Activated CD4-positive, alpha-beta T cell treated with anti-CD3 and anti-CD28 coated beads, Interleukin-2, amount 10 ng/mL, durations not matched to agents 7 days and 5 days (primary cell): ENCODE measurements at regions not wholly inside any gene's neighbourhood (a gene's known extent, or its start where the extent isn't known, plus 50 kb on each side); places are given as distances from the start of the nearest gene placed in this dataset.

Source experiments
- CTCF ChIA-PET: fragments of 350-600 bp; sonication (Branson Sonifier 250); formaldehyde crosslinking; loops from one replicate; lab custom pipeline; 2021; ENCODE audit warnings: antibody characterized with exemption; lab: Charles Lee
- POLR2A ChIA-PET: fragments of 350-600 bp; sonication (Branson Sonifier 250); formaldehyde crosslinking; loops from one replicate; lab custom pipeline; 2021; ENCODE audit warnings: antibody characterized with exemption; lab: Charles Lee
- DNase-seq: peaks from one replicate; pipeline ENCODE4 v3.0.0-alpha.2; 2020
- H3K27ac Mint-ChIP-seq: one replicate; pipeline ENCODE4 v1.8.0; 2021; ENCODE audit warnings: mild to moderate bottlenecking, moderate library complexity, mixed read lengths
- H3K27me3 Mint-ChIP-seq: one replicate; pipeline ENCODE4 v1.8.0; 2021; ENCODE audit warnings: mixed read lengths
- H3K36me3 Mint-ChIP-seq: one replicate; pipeline ENCODE4 v1.8.0; 2021; ENCODE audit warnings: low read depth, mixed read lengths
- H3K4me1 Mint-ChIP-seq: one replicate; pipeline ENCODE4 v1.8.0; 2021; ENCODE audit warnings: mixed read lengths
- H3K4me3 Mint-ChIP-seq: one replicate; pipeline ENCODE4 v1.8.0; 2021; ENCODE audit warnings: mild to moderate bottlenecking, moderate library complexity, mixed read lengths
- H3K9me3 Mint-ChIP-seq: one replicate; pipeline ENCODE4 v1.8.0; 2021; ENCODE audit warnings: mixed read lengths

DNA sequence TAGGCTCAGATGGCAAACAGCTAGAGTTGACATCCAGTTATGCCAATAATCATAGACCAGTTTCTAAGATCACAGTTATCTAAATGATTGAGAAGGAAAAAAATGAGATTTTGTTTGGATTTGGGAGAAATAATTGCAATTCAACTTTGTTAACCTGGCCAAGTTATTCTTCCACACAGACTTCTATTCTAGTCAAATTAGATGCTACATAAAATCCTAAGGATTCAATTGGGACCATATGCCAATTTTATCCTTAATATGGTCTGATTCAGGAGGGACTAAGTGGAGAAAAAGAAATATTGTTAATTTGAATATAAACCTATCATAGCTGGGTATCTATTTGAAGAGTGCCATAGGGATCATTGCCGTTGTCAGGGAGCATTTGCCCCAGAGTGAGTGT lies 178.3 kb upstream of the SLC7A11 start:
- CTCF ChIA-PET = interaction anchor here (0.7 to 1.0 kb wide), 2 partner anchors 11 to 12 kb away, joined by 3 read pairs; no protein-coding TSS in a partner anchor
- POLR2A ChIA-PET = no interaction called here
- Mint-ChIP-seq H3K4me1 (no peaks in the 10 kb centered on the region), H3K36me3 (no peaks in the 10 kb centered on the region), H3K27ac (no peak overlapping the region), H3K4me3 (no peak overlapping the region), H3K27me3 (no peaks in the 10 kb centered on the region), H3K9me3 (no peaks in the 10 kb centered on the region)
- DNase-seq = no peak

- Mint-ChIP-seq H3K27ac (no peak overlapping the region), H3K4me3 (no peak overlapping the region), H3K36me3 (no peaks in the 10 kb centered on the region), H3K9me3 (no peaks in the 10 kb centered on the region), H3K4me1 (no peaks in the 10 kb centered on the region), H3K27me3 (no peaks in the 10 kb centered on the region)
- POLR2A ChIA-PET = no interaction called here
- no peak for DNase-seq
- CTCF ChIA-PET = no interaction called here
These were observed 172.1 kb upstream of the SLC7A11 start for GRCh38 chr4:138414202-138414601.

GRCh38 chr4:138413273-138413672 lies 171.1 kb upstream of the SLC7A11 start:
- Mint-ChIP-seq H3K9me3 (no peaks in the 10 kb centered on the region), H3K27ac (no peak overlapping the region), H3K4me3 (no peak overlapping the region), H3K36me3 (no peaks in the 10 kb centered on the region), H3K4me1 (no peaks in the 10 kb centered on the region), H3K27me3 (no peaks in the 10 kb centered on the region)
- DNase-seq = no peak
- ChIA-PET POLR2A (no interaction called here), CTCF (no interaction called here)

DNA sequence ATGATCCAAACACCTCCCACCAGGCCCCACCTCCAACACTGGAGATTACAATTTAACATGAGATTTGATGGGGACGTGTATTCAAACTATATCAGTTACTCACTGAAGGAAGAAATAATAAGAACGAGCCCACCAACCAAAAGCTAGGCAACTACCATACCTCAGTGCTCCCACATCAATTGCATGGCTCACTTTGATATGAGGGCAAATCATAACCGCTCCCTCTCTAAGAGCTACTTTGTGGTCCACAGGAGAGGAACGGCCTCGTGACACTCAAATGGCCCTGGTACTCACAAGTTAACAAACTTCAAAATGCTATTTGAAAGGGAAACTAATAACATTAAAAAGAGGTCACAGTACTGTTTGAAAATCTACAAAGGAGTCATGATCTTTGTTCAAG lies 170.7 kb upstream of the SLC7A11 start:
- CTCF ChIA-PET = no interaction called here
- no peak overlapping the region for H3K4me3 Mint-ChIP-seq

DNA sequence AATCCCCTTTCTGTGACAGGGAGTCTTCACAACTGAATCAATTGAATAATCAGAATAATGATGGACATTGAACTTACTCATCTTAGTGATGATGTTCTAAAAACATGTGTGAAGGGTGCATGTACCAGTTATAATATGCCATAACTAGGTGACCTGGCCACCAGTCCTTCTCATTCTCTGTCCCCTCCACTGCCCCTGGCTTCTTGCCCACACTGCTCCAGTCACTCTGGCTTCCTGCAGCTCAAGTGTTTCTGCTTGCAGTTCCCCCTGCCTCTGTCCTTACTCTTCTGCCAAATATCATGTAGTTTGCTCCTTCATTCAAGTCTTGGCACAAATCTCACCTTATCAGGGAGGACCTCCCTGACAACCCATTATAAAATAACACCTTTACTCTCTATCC lies 168.1 kb upstream of the SLC7A11 start:
- H3K9me3 Mint-ChIP-seq = no peaks in the 10 kb centered on the region
- H3K4me1 Mint-ChIP-seq = no peaks in the 10 kb centered on the region
- H3K36me3 Mint-ChIP-seq = no peaks in the 10 kb centered on the region
- DNase-seq = no peak
- H3K27me3 Mint-ChIP-seq = no peaks in the 10 kb centered on the region
- H3K27ac Mint-ChIP-seq = no peak overlapping the region
- ChIA-PET POLR2A (no interaction called here), CTCF (no interaction called here)
- H3K4me3 Mint-ChIP-seq = no peak overlapping the region

More for the DNA sequence above, 170.7 kb upstream of the SLC7A11 start:
- no peaks in the 10 kb centered on the region for H3K36me3 Mint-ChIP-seq
- no peaks in the 10 kb centered on the region for H3K27me3 Mint-ChIP-seq
- no peak for DNase-seq
- H3K4me1 Mint-ChIP-seq = no peaks in the 10 kb centered on the region
- H3K27ac Mint-ChIP-seq = no peak overlapping the region
- POLR2A ChIA-PET = no interaction called here
- H3K9me3 Mint-ChIP-seq = no peaks in the 10 kb centered on the region

DNA sequence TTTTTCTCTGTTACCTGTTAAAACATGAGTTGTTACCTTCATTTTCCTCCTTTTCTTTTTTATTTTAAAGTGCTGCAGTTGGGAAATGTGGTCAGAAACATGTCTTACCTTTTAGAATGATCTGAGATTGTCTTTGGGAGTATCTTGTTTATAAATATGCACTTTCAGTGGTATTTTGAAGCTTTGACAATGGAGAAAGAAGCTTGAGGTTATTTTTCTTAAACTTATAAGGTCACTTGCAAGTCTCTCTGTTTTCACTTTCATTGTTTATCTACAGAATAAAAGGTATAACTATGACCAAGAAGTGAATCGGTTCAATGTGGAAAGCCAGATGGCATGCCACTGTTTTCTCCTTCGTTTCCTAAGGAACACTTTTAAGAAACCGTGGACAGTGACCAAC lies 167.5 kb upstream of the SLC7A11 start:
- DNase-seq = no peak
- Mint-ChIP-seq H3K27ac (no peak overlapping the region), H3K9me3 (no peaks in the 10 kb centered on the region), H3K4me1 (no peaks in the 10 kb centered on the region), H3K4me3 (no peak overlapping the region), H3K36me3 (no peaks in the 10 kb centered on the region), H3K27me3 (no peaks in the 10 kb centered on the region)
- ChIA-PET CTCF (no interaction called here), POLR2A (no interaction called here)

DNA sequence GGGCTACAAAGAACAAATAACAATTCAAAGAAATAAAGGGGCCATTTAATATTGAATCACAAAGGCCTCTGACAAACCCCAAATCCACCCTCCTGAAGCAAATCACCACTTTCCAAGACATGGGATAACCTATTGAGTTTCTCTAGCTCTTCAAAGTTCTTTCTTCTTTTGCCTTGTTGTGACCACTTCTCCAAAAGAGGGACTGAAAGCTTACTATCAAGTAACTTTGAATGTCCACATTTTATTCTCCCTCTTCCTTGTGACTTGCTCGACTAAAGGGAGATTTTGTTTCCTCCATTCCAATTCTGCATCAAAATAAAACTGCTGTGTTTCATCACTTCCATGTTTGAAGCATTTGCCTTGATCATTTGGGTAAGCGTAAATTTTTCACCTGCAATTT lies 166.6 kb upstream of the SLC7A11 start:
- H3K27ac Mint-ChIP-seq = no peak overlapping the region
- ChIA-PET POLR2A (no interaction called here), CTCF (no interaction called here)
- H3K9me3 Mint-ChIP-seq = no peaks in the 10 kb centered on the region
- H3K27me3 Mint-ChIP-seq = no peaks in the 10 kb centered on the region
- no peaks in the 10 kb centered on the region for H3K36me3 Mint-ChIP-seq
- no peak overlapping the region for H3K4me3 Mint-ChIP-seq
- no peaks in the 10 kb centered on the region for H3K4me1 Mint-ChIP-seq
- DNase-seq = no peak

- DNase-seq = no peak
- Mint-ChIP-seq H3K27me3 (no peaks in the 10 kb centered on the region), H3K4me1 (no peaks in the 10 kb centered on the region), H3K36me3 (no peaks in the 10 kb centered on the region), H3K4me3 (no peak overlapping the region), H3K27ac (no peak overlapping the region), H3K9me3 (no peaks in the 10 kb centered on the region)
- CTCF ChIA-PET = no interaction called here
- POLR2A ChIA-PET = no interaction called here
These were observed 165.2 kb upstream of the SLC7A11 start for GRCh38 chr4:138407329-138407728.

DNA sequence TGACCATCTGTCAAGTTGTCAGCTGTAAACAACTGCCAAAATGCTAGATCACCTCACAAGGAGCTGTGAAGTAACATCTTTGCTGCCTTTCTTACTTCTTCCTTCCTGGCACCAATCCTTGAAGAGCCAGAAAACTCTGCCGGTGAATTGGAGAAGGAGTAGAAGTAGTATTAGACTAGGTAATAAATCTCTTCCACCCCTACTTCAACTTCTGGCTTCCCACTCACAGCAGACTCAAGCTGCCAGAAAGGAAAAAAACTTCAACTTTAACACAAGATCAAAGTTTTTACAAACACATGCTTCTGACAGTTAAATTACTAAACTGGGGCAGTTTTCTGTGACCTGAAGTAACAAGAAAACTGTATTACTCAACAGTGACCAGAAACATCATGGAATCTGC lies 164.7 kb upstream of the SLC7A11 start:
- no peak overlapping the region for H3K27ac Mint-ChIP-seq
- DNase-seq = no peak
- no peaks in the 10 kb centered on the region for H3K36me3 Mint-ChIP-seq
- no peaks in the 10 kb centered on the region for H3K4me1 Mint-ChIP-seq
- ChIA-PET POLR2A (no interaction called here), CTCF (no interaction called here)
- H3K4me3 Mint-ChIP-seq = no peak overlapping the region
- H3K27me3 Mint-ChIP-seq = no peaks in the 10 kb centered on the region
- no peaks in the 10 kb centered on the region for H3K9me3 Mint-ChIP-seq

GRCh38 chr4:138405934-138406567 lies 163.9 kb upstream of the SLC7A11 start:
- no peak for DNase-seq
- no peaks in the 10 kb centered on the region for H3K9me3 Mint-ChIP-seq
- CTCF ChIA-PET = no interaction called here
- H3K27me3 Mint-ChIP-seq = no peaks in the 10 kb centered on the region
- H3K4me3 Mint-ChIP-seq = no peak overlapping the region
- H3K36me3 Mint-ChIP-seq = no peaks in the 10 kb centered on the region
- H3K4me1 Mint-ChIP-seq = no peaks in the 10 kb centered on the region
- H3K27ac Mint-ChIP-seq = no peak overlapping the region
- POLR2A ChIA-PET = no interaction called here

DNA sequence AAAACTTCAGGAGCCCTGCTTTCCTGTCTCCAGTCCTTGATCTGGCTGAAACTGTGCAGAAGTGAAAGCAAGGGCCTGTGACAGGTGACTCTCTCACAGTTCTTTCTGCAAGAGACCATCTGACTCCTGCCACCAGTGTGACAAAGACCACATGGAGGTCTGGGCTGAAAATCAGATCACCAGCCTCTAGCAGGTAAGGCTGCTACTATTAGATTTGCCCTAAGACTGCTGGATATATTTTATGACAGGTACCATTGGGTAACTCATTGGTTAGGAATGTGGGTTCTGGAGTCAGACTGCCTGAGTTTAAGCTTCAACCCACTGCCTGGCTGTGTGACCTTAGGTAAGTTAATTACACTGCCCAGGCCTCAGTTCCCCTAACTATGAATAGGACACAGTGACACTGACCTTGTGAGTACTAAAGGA lies 163.3 kb upstream of the SLC7A11 start:
- H3K27ac Mint-ChIP-seq = no peak overlapping the region
- POLR2A ChIA-PET = no interaction called here
- no peak overlapping the region for H3K4me3 Mint-ChIP-seq
- H3K4me1 Mint-ChIP-seq = no peaks in the 10 kb centered on the region
- no peaks in the 10 kb centered on the region for H3K36me3 Mint-ChIP-seq
- no peak for DNase-seq
- no peaks in the 10 kb centered on the region for H3K9me3 Mint-ChIP-seq
- H3K27me3 Mint-ChIP-seq = no peaks in the 10 kb centered on the region
- CTCF ChIA-PET = no interaction called here

DNA sequence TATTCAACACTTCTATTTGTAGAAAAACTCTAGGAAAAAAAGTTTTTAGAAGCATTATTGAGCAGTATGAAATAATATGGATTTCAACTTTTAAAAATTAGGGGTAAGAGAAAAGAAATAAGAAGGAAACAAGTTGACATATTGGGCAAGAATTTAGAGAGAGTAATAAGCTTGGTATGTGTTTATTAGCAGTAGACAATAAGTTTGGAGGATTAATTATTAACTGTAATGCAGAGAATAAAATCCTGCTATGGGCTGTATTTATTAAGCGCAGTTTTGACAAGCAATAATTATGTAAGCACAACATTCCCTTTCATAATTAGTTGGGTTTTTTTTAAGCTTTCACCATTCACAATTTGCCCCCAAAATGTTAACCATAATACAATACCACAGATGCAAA lies 162.7 kb upstream of the SLC7A11 start:
- no peaks in the 10 kb centered on the region for H3K36me3 Mint-ChIP-seq
- H3K27ac Mint-ChIP-seq = no peak overlapping the region
- no peaks in the 10 kb centered on the region for H3K9me3 Mint-ChIP-seq
- no peak overlapping the region for H3K4me3 Mint-ChIP-seq
- no peaks in the 10 kb centered on the region for H3K27me3 Mint-ChIP-seq
- POLR2A ChIA-PET = no interaction called here
- no peak for DNase-seq
- no peaks in the 10 kb centered on the region for H3K4me1 Mint-ChIP-seq
- CTCF ChIA-PET = no interaction called here

- H3K4me3 Mint-ChIP-seq = no peak overlapping the region
- no peaks in the 10 kb centered on the region for H3K36me3 Mint-ChIP-seq
- DNase-seq = no peak
- H3K27me3 Mint-ChIP-seq = no peaks in the 10 kb centered on the region
- no peaks in the 10 kb centered on the region for H3K9me3 Mint-ChIP-seq
- no peaks in the 10 kb centered on the region for H3K4me1 Mint-ChIP-seq
- CTCF ChIA-PET = no interaction called here
- POLR2A ChIA-PET = no interaction called here
- no peak overlapping the region for H3K27ac Mint-ChIP-seq
These were observed 162.1 kb upstream of the SLC7A11 start for GRCh38 chr4:138404251-138404650.

DNA sequence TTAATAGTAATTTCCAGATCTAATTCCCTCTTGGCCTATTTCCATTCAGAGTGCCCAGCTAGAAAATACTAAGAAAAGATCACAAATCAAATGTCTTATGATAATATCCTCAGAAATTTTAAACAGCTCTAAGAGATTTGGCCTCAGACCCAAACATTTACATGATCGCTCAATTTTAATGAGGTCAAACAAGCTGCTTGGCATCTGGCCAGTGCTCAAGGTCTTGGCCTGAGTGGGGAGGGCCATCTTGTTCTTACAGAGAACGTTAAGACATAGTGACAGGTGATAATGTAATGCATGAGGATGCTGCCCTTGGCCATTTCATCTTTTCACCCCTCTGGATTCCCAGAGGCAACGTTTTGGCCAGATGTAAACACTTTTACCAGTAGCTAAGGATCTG lies 159.2 kb upstream of the SLC7A11 start:
- Mint-ChIP-seq H3K36me3 (no peaks in the 10 kb centered on the region), H3K27ac (no peak overlapping the region), H3K4me3 (no peak overlapping the region), H3K9me3 (no peaks in the 10 kb centered on the region), H3K27me3 (no peaks in the 10 kb centered on the region), H3K4me1 (no peaks in the 10 kb centered on the region)
- DNase-seq = no peak
- ChIA-PET CTCF (no interaction called here), POLR2A (no interaction called here)
